ENCODE measurements at regions not wholly inside any gene's neighbourhood (a gene's known extent, or its start where the extent isn't known, plus 50 kb on each side); places are given as distances from the start of the nearest gene placed in this dataset.

GRCh38 chr10:44830022-44830421 lies 81.1 kb upstream of the TMEM72 start:
- no TSS peak for BruUV-seq (replicated peaks)
- no peak for DNase-seq (ENCODE audit: extremely low read depth in 1 of 4, low spot score in 3 of 4)
- H3K36me3 ChIP-seq (ENCODE audit: control insufficient read depth, insufficient read depth, low read length), result no peaks in the 10 kb centered on the region
- H3K4me3 ChIP-seq, result no peak overlapping the region
- no peaks in the 10 kb centered on the region for H3K79me2 ChIP-seq (ENCODE audit: control insufficient read depth, insufficient read depth, low read length)
- peaks cover 5 to 33% of the 10 kb centered on the region in 2 experiments; a peak in 4 of 5 replicates for H3K27me3 ChIP-seq (ENCODE audit: control insufficient read depth in 2 of 2, insufficient read depth in 2 of 2, low read length in 2 of 2)
- H4K20me1 ChIP-seq (replicated peaks; ENCODE audit: control insufficient read depth, insufficient read depth, low read length), result no peaks in the 10 kb centered on the region
- intact Hi-C loops (cut with micrococcal nuclease) (no loop called here), in situ Hi-C loops (cut with MboI) (no loop called here)
- H3K9me1 ChIP-seq (ENCODE audit: control insufficient read depth, insufficient read depth, low read length), result no peaks in the 10 kb centered on the region
- no peak overlapping the region for H3K27ac ChIP-seq (ENCODE audit: extremely low read depth, low read depth, low read length)
- CTCF ChIA-PET (ENCODE audit: low intra/inter-chr PET ratio), result no interaction called here
- 1% methylated on average over 4 of the region's 4 CpGs for WGBS (ENCODE audit: insufficient coverage, low coverage, missing lambda C conversion rate)
- POLR2A ChIA-PET, result no interaction called here
- no peak overlapping the region for H3K9ac ChIP-seq (ENCODE audit: insufficient read depth in 1 of 2, low read depth in 2 of 2, low read length in 2 of 2)
- H3K4me1 ChIP-seq (replicated peaks in 1 of 2; ENCODE audit: control insufficient read depth in 2 of 2, insufficient read depth in 2 of 2, low read length in 2 of 2), result no peaks in the 10 kb centered on the region
- TF ChIP-seq SPI1 (IDR thresholded peaks at IDR 0.05; ENCODE audit: borderline replicate concordance, low read depth, low read length), result peak; percentile 35; the same call in 1 of the 2 replicates
- TF ChIP-seq ZNF407 (IDR thresholded peaks at IDR 0.05; ENCODE audit: low read depth), result no peak
- H3K4me2 ChIP-seq (ENCODE audit: insufficient read depth, low read length), result no peak overlapping the region
- no peak overlapping the region for H2AFZ ChIP-seq (ENCODE audit: low read depth, low read length)
- no peaks in the 10 kb centered on the region for H3K9me3 ChIP-seq (replicated peaks; ENCODE audit: control insufficient read depth, insufficient read depth, low read depth, low read length)
- ATAC-seq, result no peak
- FAIRE-seq, result no peak

Data from K562 (cell line).